Neural cell (in vitro differentiated cells): ENCODE measurements at regions not wholly inside any gene's neighbourhood (a gene's known extent, or its start where the extent isn't known, plus 50 kb on each side); places are given as distances from the start of the nearest gene placed in this dataset.

Experiments used
- EZH2 ChIP-seq: fragments of 200-600, 300-800 bp; shearing (Covaris generic), sonication (generic); IDR thresholded peaks from 2 replicates; pipeline ENCODE4 v1.6.1; 2014; ENCODE audit warnings: antibody characterized with exemption, low read length, borderline replicate concordance, mild to moderate bottlenecking; ENCODE audit not compliant: insufficient read depth, poor library complexity, severe bottlenecking
- MXI1 ChIP-seq: fragments of 450-650 bp; conservative IDR thresholded peaks from 2 replicates; pipeline ENCODE4 v1.6.1; 2014; ENCODE audit warnings: antibody characterized with exemption, mild to moderate bottlenecking; ENCODE audit not compliant: poor library complexity, severe bottlenecking
- POLR2AphosphoS5 ChIP-seq: IDR thresholded peaks from 2 replicates; pipeline ENCODE4 v1.6.1; 2012
- RAD21 ChIP-seq: fragments of 450-650 bp; conservative IDR thresholded peaks from 2 replicates; pipeline ENCODE4 v1.6.1; 2014; ENCODE audit warnings: antibody characterized with exemption, mild to moderate bottlenecking, moderate library complexity
- SMC3 ChIP-seq: fragments of 450-650 bp; conservative IDR thresholded peaks from 2 replicates; pipeline ENCODE4 v1.6.1; 2014; ENCODE audit warnings: antibody characterized with exemption, mild to moderate bottlenecking, moderate library complexity; ENCODE audit not compliant: poor library complexity
- TAF1 ChIP-seq: IDR thresholded peaks from 2 replicates; pipeline ENCODE4 v1.6.1; 2012; ENCODE audit warnings: low read depth
- TF ChIP-seq, protein P1 (sequence below): fragments of 450-650 bp; IDR thresholded peaks from 2 replicates; pipeline ENCODE4 v1.5.1; 2014; ENCODE audit warnings: antibody characterized with exemption, mild to moderate bottlenecking, moderate library complexity; ENCODE audit not compliant: poor library complexity, severe bottlenecking
- TF ChIP-seq, protein P2 (sequence below): IDR thresholded peaks from 2 replicates; pipeline ENCODE4 v1.6.1; 2012; ENCODE audit warnings: borderline replicate concordance

DNA sequence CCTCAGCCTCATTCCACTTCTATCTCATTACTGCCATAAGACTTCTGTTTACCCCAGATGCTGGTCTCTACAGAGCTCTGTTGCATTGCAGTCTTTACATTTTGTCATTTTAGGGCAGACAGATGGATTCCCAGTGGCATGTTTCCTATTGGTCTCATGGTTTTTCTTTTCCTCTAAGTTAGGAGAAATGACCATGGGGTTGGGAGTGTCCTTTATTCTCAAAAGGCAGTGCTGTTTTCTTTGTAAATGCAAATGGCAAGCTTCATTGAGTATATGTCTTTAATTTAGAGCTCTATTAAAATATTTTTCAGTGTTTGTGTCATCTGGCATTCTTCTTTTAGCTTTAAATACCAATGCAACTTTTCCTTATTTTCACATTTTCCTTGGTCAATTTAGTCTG is 57.0 kb downstream of the MSTN start:
- TF ChIP-seq, protein P1, sequence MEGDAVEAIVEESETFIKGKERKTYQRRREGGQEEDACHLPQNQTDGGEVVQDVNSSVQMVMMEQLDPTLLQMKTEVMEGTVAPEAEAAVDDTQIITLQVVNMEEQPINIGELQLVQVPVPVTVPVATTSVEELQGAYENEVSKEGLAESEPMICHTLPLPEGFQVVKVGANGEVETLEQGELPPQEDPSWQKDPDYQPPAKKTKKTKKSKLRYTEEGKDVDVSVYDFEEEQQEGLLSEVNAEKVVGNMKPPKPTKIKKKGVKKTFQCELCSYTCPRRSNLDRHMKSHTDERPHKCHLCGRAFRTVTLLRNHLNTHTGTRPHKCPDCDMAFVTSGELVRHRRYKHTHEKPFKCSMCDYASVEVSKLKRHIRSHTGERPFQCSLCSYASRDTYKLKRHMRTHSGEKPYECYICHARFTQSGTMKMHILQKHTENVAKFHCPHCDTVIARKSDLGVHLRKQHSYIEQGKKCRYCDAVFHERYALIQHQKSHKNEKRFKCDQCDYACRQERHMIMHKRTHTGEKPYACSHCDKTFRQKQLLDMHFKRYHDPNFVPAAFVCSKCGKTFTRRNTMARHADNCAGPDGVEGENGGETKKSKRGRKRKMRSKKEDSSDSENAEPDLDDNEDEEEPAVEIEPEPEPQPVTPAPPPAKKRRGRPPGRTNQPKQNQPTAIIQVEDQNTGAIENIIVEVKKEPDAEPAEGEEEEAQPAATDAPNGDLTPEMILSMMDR = no peak
- no peak for TF ChIP-seq TAF1
- TF ChIP-seq SMC3 = no peak
- no peak for TF ChIP-seq EZH2
- TF ChIP-seq, protein P2, sequence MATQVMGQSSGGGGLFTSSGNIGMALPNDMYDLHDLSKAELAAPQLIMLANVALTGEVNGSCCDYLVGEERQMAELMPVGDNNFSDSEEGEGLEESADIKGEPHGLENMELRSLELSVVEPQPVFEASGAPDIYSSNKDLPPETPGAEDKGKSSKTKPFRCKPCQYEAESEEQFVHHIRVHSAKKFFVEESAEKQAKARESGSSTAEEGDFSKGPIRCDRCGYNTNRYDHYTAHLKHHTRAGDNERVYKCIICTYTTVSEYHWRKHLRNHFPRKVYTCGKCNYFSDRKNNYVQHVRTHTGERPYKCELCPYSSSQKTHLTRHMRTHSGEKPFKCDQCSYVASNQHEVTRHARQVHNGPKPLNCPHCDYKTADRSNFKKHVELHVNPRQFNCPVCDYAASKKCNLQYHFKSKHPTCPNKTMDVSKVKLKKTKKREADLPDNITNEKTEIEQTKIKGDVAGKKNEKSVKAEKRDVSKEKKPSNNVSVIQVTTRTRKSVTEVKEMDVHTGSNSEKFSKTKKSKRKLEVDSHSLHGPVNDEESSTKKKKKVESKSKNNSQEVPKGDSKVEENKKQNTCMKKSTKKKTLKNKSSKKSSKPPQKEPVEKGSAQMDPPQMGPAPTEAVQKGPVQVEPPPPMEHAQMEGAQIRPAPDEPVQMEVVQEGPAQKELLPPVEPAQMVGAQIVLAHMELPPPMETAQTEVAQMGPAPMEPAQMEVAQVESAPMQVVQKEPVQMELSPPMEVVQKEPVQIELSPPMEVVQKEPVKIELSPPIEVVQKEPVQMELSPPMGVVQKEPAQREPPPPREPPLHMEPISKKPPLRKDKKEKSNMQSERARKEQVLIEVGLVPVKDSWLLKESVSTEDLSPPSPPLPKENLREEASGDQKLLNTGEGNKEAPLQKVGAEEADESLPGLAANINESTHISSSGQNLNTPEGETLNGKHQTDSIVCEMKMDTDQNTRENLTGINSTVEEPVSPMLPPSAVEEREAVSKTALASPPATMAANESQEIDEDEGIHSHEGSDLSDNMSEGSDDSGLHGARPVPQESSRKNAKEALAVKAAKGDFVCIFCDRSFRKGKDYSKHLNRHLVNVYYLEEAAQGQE = no peak
- TF ChIP-seq MXI1 = no peak
- TF ChIP-seq RAD21 = no peak
- no peak for TF ChIP-seq POLR2AphosphoS5
